GM19452 (cell line): ENCODE measurements at regions not wholly inside any gene's neighbourhood (a gene's known extent, or its start where the extent isn't known, plus 50 kb on each side); places are given as distances from the start of the nearest gene placed in this dataset.
"Not testable (repeated sequence)": the region's sequence is repeated elsewhere in the genome, so short reads cannot be mapped to it uniquely, and the experiment has no call there.

ENCODE experiments used
- ATAC-seq: cut with Tn5 transposase; IDR thresholded peaks from one replicate; pipeline ENCODE4 v1.9.1; 2021; ENCODE audit not compliant: unreplicated experiment

DNA sequence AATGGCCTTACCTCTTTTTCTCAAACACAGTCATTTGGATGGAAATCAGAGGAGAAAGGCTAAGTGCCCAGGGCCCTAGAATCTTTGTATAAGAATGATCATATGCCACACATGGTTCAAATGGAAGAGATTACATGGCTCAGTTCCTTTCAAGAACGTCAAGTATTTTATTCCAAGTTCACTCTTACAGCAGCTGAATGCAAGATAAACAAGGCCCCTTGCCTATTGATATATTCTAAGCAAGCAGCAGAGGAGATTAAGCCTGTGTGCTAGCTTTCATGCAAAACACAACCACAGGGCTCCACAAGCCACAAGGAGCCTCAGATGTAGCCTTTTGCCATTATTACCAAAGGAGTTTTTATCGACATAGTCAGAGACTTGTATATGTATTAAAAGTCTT, 55.3 kb upstream of the SLCO6A1 start:
- ATAC-seq, result no peak

DNA sequence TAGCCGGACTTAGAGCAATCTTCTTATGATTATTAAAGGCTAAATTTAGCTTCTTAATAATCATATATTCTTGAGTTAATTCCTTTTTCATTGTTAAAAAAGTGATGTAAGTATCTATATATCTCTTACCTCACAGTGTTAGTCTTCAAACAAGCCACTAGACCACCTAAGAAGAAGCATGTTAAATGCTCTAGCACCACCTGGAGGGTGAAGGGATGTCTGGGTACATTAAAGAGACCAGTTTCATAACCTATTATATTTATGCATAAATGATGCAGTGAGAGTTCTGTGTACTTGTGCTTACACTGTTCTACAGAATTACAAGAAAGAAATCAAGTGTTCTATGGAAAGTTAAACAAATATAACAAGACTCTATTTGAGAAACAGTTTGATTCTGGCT, 55.9 kb upstream of the SLCO6A1 start:
- no peak for ATAC-seq

DNA sequence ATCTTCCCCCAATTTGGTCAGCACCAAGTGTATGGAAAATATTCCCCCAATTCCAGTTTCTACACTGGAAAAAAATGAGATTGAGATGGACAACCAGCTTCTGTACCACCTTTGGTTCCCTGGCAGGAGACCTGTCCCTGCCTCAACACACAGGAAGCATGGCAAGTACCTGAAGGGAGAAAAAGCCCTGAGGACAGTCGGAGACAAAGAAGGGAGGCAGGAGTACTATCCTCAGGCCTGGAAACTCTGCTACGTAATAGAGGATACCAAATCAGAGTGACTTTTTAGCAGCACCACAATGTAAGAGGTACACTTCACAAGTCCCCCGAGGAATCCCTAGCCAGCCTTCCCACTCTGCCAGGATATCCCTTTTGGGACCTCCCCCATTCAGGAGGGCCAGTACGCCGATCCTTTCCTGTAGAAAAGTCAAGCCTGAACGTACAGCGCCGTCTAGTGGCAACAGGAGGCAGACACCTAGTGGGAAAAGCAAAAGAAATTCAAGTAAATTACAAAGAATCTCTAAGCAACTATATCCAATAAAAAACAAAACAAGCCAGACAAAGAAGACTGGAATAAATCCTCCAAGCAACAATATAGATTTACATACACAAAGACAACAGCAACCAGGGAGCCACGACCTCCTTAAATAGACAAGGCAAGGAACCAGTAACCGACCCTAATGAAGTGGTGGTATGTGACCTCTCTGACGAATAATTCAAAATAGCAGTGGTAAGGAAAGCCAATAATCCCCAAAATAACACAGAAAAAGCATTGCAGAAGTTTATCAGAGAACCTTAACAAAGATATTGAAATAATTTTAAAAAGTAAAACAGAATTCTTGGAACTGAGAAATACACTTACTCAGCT, 63.3 kb upstream of the SLCO6A1 start:
- peak; percentile 81 for ATAC-seq

DNA sequence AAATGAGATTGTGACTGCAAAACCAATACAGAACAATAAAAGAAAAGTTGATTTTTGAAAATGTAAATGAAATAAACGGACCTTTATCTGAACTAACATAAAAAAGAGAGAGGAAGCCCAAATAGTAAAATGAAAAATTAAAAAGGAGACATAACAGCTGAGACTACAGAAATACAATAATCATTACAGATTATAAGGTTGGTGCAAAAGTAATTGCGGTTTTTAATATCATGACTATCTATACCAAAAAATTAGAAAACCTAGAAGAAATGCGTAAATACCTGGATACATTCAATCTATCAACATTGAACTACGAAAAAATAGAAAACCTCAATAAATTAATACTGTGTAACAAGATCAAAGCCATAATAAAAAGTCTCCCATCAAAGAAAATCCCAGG, 71.9 kb upstream of the SLCO6A1 start:
- ATAC-seq, result no peak

DNA sequence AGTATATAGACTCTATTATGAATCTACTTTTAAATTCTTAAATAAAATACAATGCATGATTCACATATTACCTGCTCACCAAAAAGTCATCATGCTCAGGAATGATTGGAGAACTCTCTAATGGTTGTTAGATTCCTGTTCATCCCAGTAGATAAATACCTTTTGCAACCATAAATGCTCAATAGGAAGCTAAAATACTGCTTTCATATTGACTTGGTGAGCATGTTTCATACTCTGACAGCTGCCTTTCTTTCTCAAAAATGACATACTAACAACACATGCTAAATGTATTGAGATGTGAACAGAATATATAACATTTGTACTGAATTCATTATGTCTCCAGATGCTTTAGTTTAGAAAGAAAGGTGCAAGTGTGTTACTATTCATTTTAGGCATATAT, 79.6 kb upstream of the SLCO6A1 start:
- no peak for ATAC-seq

DNA sequence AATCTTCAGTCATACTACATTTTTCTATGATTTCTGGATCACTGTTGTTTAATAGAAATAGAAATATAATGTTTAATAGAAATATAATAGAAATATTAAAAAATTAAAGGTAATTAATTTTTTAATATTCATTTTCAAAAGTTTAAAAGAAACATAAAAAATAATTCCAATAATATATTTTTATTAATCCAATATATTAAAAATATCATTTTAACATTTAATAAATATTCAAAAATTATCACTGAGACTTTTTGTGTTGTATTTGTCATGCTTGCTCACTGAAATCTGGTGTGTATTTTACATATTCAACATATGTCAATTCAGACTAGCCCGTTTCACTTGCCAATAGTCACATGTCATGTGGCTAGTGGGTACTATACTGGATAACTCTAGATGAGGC, 80.6 kb upstream of the SLCO6A1 start:
- no peak for ATAC-seq

DNA sequence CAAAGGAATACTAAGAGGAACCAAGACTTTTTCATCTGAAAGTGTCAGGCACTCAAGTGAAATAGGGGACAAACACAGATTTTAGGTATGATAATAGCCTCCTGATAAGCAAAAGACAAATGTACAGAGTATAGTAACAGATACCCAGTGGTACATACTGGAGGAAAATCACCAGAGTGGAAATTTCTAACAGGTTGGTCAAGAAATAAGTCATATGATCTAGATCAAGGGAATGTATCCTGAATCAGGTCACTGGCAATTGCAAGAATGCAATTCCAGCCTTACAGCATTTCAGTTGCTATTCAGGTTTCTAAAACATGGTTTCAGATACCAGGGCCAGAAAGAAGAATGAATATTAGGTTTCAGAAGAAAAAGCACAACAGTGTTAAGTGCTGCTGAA, 82.2 kb upstream of the SLCO6A1 start:
- no peak for ATAC-seq

DNA sequence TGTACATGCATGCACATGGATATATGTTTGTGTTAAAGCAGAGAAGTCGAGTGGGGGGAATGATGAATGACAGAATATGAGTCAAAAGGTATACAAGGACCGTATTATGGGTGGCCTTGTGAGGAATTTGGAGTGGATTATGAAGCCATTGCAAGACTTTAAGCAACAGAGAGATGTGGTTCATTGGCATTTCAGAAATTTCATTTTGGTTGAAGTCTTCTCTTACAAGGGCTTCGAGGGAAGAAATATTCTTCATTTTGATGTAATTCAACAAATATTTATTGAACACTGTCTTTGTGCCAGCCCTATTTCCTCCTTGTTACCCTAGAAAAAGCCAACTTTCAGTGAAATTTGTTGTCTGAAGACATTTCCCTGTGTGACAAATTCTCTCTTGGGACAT, 83.9 kb upstream of the SLCO6A1 start:
- no peak for ATAC-seq

DNA sequence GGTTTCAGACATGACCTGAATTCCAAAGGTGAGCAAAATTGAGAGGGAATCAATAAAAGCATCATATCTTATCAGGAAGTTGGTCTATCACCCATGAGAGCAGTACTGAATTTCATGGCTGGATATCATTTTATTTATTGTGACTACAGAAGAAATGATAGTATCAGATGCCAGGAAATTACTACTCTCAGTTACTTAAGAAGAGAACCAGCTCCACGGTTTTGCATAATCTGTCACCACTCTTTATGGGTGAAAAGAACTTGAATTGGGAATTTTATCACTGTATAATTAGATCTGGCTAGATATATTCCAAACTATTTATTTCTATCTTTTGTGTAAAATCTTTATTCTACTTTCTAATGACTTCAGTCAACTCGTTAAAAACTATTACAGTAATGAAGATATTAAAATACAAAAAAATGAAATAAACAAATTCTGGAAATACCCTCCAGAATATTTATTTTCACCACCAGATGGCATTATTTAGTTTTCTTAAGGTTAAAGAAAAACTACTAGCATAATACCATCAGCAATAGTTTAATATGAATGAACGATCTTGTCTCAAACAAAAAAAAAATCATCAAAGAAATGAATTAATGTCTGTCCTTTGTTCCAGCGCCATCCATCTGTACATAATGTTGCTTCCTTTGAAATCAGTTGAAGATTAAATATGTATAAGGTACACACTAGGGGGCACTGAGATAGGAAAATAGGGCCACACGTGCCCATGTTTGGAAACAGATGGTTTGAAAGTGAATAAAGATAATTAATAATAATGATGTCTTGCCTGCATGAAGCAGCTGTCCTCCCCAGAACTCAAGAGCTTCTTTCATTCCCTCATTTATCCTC, 84.7 kb upstream of the SLCO6A1 start:
- no peak for ATAC-seq

DNA sequence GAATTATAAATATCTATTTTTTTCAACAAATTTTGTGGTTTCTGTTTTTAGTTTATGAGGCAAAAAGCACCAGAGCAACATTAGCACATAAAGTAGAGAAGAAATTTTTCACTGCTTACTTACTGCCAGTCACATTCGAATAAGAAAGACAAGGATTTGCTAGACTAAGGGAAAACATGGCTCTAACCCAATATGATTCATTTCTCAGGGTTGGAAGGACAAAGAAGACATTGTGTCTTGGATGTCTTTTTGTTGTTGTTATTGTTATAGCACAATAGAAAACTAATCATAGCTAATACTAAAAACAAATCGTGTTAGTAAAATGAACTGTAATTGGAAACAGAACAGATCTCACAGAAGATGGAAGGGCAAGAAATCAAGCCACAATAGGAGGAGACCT, 90.9 kb upstream of the SLCO6A1 start:
- no peak for ATAC-seq

DNA sequence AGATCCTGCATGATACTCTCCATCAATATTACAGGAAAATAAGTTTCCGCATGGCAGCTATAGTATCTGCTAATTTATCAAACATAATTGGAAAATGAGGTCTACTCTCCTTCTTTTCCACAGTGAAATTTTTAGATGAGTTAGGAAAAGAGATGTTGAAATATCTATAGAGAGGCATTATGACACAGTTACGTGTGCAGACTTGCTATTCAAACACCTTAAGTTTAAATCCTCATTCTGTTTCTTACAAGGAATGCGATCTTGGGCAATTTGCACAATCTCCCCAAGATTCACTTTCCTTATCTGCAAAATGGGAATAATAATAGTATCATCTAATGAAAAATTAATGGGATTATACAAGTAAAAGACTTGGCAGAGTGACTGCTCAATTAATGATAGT, 91.7 kb upstream of the SLCO6A1 start:
- no peak for ATAC-seq

DNA sequence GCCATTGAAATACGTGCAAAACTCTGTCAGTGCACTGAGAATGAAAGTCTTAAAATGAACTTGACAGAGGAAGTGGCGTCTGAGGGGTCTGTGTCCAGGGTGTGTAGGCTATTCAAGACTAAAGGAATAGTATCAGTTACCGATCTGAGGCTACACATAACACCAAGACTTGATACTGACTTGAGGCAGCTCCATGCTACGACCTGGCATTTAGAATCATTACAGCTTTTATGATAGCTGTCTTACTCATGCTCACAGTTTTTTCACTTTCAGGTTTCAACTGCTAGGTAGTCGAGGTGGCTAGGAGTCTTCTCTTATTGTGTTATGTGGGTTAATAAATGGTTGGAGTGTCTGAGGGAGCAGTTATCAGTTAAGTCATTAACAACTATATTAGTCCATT, 92.8 kb upstream of the SLCO6A1 start:
- peak; percentile 86 for ATAC-seq

DNA sequence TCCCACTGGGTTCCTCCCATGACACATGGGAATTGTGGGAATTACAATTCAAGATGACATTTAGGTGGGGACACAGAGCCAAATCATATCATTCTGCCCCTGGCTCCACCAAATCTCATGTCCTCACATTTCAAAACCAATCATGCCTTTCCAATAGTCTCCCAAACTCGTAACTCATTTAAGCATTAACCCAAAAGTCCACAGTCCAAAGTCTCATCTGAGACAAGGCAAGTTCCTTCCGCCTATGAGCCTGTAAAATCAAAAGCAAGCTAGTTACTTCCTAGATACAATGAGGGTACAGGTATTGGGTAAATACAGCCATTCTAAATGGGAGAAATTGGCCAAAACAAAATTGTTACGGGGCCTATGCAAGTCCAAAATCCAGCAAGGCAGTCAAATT, 93.8 kb upstream of the SLCO6A1 start:
- ATAC-seq, result not testable (repeated sequence)

DNA sequence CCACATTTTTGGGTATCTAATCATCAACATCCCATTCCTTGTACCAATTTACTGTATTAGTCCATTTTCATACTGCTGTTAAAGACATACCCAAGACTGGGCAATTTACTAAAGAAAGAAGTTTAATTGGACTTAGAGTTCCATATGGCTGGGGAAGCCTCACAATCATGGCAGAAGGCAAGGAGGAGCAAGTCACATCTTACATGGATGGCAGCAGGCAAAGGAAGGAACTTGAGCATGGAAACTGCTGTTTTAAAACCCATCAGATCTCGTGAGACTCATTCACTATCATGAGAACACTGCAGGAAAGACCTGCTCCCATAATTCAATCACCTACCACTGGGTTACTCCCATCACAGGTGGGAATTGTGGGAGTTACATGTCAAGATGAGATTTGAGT, 95.4 kb upstream of the SLCO6A1 start:
- ATAC-seq, result no peak

DNA sequence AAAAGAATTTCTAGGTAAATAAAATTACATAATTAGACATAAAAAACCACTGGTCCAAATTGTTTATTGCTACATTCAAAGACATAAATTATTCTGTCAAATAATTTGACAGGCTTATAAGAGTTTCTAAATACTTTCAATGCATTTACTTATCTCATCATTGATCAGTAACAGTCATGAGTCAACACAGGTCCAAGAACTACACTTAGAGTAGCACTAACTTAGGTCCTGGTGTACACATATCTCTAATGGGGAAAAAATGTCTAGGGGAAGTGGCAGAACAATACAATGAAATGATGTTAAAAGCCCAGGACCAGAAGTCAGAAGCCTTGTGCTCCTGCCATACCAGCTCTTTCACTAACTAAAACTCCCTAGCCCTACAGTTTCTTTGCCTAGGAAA, 96.5 kb upstream of the SLCO6A1 start:
- no peak for ATAC-seq

DNA sequence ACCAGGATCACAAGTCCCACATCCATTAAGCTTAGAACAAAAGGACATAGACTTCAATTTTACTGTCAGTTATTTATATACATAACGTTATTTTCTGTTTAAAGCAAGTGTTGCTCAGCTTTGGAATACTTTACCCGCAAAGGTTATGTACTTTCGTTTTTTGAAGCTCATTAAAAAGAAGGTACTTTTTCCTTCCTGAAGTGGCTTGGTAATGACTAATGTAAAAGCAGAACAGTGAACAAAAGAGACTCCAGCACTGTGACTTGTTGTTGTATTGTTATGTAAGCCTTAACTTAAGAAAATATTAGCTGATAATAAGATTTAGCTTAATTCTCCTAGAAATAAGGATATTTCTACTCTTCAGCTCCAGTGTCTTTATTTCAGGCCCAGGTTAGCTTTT, 97.3 kb upstream of the SLCO6A1 start:
- ATAC-seq, result peak; percentile 62

DNA sequence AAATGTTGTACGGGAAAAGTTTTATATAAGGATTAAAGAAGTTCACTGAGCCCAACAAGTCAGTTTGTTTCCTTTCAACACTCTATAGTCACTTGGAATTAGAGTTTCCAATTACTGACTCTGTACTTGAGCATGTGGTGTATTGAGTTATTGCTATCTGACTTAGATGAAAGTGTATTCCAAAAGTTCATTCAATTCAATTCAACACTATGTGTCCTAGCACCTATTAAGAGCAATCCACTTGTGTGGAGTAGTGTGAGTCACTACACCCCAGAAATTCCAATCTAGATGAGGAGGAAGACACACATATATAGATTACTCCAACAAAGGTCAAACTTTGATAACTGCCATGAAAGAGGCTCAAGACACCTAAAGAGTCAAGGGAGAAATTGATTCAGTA, 98.2 kb upstream of the SLCO6A1 start:
- ATAC-seq, result no peak

DNA sequence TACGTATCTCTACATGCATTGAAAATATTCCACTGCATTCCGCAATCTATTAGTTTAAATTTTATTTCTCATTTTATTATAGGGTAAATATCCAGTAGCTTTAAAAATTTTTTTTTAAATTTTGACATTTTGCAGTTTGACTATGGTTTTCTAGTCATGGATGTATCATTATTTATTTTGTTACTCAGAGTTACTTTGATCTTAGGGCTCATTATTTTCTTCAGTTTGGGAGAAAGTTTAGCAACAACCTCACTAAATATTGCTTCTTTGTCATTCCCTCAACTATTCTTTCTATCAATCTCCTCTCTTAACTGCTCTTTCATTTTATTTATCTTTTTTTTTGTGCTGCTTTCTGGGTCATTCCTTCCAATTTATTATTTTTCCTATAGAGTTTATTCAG, 100.5 kb upstream of the SLCO6A1 start:
- ATAC-seq, result no peak

DNA sequence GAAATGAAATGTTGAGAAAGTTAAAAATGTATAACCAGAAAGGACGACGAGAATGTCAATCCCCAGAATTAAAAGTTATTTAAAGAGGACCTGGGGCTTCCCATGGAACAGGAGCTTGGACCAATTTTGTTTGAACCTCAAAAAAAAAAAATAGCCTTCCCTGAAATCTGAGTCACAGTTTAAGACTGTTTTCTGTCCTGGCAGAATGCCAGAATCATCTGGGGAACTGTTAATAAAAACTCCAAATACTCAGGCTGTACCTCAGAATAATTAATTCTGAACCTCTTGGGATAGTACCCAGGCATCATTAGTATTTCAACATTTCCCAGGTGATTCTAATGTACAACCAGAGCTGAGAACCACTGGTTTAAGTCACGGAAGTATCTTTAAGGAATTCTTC, 102.2 kb upstream of the SLCO6A1 start:
- ATAC-seq, result no peak

DNA sequence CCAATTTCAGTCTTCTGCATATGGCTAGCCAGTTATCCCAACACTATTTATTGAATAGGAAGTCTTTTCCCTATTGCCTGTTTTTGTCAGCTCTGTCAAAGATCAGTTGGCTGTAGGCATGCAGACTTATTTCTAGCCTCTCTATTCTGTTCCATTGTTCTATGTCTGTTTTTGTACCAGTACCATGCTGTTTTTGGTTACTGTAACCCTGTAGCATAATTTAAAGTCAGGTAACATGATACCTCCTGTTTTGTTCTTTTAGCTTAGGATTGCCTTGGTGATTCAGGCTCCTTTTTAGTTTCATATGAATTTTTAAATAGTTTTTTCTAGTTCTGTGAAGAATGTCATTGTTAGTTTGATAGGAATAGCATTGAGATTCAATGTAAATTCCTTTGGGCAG, 104.9 kb upstream of the SLCO6A1 start:
- ATAC-seq, result no peak

DNA sequence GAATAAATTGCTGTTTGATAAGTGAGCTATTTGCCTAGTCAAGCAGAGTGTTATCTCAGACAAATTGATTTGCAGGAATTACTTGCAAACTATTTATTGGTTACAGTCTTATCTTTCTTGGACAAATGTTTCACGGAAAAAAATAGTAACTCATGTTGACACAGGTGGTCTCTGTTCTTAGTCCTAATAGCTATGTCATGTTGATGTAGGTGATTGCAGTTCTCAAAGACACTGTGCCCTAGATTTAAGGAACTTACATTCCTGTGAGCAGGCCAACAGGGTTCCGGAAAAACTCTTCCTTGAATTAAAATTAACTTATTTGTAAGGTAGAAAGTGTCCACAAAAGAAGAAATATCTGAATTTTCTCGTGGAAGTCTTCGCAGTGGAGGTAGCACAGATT, 109.6 kb upstream of the SLCO6A1 start:
- no peak for ATAC-seq

DNA sequence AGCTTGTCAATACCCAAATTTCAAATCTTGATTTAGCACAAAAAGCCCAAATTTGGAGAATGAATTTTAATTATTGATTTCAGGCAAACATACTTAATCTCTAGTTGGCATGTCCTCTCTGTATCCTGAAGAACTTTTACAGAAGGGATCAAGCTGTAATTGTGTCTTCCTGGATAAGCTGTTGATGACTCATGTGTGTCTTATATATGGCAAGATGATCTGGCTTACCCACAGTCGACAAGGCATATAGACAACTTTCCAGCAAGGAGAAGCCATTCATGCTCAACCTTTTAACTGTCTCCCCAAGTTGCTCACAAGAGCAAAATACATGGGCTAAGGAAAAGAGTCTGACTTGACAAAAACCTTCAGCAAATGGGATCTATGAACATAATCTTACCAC, 112.5 kb upstream of the SLCO6A1 start:
- ATAC-seq, result no peak
